NCI-H748 treated with DMSO at 0.1 percent for 48 hours (cell line): ENCODE measurements at regions not wholly inside any gene's neighbourhood (a gene's known extent, or its start where the extent isn't known, plus 50 kb on each side); places are given as distances from the start of the nearest gene placed in this dataset.
A peak's percentile ranks its signal among the peaks of the same experiment; 100 is the strongest.

Experiments used
- DNase-seq: peaks from one replicate; lab custom pipeline; 2025; lab: John Stamatoyannopoulos, UW

DNA sequence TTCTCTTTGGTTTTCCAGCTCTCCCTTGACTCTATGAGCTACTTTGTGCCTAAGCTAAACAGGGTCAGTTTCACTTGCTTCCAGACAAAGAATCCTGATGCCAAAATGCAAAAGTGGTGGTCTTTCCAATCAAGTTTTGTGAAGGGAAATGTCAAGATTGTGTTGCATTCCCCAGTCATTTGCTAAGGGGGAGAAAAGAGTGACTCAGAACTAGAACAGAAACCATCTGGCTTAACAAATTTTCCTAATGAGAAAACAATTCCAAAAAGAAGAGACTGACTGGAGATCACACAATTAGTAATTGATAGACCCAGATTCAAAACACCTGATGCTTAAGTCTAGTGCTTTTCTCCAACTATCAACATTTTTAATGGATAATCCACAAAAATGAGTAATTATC, 235.1 kb upstream of the DIO2 start:
- DNase-seq, result no peak

- no peak for DNase-seq
Measured at GRCh38 chr14:80445605-80446004, 234.3 kb upstream of the DIO2 start.

- DNase-seq, result no peak
Measured at GRCh38 chr14:80434574-80435321, 223.4 kb upstream of the DIO2 start.

GRCh38 chr14:80433811-80434210, 222.5 kb upstream of the DIO2 start:
- DNase-seq, result no peak

GRCh38 chr14:80428671-80429070, 217.4 kb upstream of the DIO2 start:
- no peak for DNase-seq

DNA sequence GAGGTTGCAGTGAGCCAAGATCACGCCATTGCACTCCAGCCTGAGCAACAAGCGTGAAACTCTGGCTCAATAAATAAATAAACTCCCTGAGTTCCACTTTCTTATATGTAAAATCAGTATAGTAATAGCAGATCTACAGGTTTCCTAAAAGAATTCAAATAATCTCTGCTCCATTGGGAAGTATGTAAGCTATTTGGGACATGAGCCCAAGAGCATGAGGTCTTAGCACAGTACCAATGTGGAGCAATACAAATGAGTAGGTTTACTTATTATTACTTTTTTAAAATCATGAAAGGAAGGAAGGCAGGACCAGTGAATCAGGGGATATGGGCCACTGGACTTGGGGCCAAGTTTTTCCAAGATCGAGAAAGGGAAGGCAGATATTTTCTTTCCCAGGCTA, 216.9 kb upstream of the DIO2 start:
- no peak for DNase-seq

- DNase-seq, result no peak
Measured at GRCh38 chr14:80427101-80427500, 215.8 kb upstream of the DIO2 start.

DNA sequence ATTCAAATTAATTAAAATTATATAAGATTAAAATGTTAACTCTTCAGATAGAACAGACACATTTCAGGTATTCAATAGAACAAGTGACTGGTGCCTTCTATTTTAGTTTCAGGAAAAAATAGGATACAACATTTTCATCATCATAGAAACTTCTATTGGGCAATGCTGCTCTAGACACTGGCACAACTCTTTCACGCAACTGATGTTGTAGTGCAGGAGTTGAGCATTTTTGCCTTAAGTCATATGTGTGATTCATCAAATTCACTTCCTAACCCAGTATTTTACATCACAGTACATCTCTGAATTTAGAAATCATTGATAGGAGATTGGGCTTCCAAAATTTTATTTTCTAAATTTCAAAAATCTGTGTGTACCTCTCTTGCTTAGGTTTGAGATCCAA, 215.4 kb upstream of the DIO2 start:
- DNase-seq, result no peak

DNA sequence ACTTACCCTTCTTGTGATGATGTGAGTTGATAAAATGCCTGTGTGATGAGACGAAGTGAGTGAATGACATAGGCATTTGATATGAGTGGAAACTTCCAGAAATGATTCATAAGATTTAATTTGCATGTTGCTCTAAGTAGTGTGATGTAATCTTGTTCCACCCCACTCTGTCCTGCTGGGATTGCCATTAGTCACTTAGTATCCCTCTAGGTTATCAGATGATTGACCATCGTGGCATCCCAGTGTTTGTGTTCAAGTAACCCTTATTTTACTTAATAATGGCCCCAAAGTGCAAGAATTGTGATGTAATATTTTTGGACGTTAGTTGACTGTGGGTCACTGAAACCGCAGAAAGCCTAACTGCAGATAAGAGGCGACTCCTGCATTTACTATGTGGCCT, 214.4 kb upstream of the DIO2 start:
- no peak for DNase-seq

GRCh38 chr14:80419769-80420168, 208.5 kb upstream of the DIO2 start:
- no peak for DNase-seq

- peak; percentile 9 for DNase-seq
Measured at GRCh38 chr14:80419345-80419744, 208.0 kb upstream of the DIO2 start.

- DNase-seq, result no peak
Measured at GRCh38 chr14:80415636-80416035, 204.3 kb upstream of the DIO2 start.

DNA sequence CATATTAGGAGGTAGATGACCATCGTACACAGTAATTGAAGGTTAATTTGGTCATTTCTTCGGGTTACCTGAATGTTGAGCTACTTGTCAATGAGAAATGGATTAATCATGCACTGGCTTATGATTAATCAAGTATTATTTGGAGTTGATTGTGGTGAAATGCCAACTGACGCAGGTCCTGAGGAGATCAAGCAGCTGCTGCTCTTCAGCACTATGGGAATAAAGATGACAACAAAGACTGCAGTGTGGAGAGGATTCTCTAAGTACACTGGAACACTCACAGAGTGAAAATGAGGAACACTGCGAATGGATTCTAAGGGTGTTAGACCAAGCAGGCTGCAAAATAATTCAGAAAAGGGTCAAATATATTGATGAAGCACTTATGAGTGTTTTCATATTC, 202.8 kb upstream of the DIO2 start:
- no peak for DNase-seq

GRCh38 chr14:80404413-80404812, 193.1 kb upstream of the DIO2 start:
- no peak for DNase-seq

- DNase-seq, result no peak
Measured at GRCh38 chr14:80403036-80403435, 191.7 kb upstream of the DIO2 start.

DNA sequence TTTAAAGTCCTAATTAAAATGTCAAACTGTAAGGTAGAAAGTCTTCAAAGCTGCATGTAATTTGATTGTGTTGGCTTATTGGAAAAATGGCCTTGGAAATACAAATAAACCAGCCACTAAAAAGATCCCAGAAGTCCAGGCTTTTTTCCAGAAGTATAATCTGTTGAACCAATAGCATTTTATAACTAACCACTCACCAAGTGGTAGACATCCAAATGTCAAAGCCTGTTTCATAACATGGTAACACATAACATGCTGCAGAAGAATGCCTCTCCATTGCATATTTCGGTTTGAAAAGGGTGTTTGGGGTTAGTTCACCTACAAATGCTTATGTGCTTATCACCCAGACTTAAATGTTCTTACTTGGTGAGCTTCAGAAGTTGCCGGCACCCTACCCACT, 183.7 kb upstream of the DIO2 start:
- DNase-seq, result no peak

GRCh38 chr14:80393766-80394165, 182.5 kb upstream of the DIO2 start:
- no peak for DNase-seq

DNA sequence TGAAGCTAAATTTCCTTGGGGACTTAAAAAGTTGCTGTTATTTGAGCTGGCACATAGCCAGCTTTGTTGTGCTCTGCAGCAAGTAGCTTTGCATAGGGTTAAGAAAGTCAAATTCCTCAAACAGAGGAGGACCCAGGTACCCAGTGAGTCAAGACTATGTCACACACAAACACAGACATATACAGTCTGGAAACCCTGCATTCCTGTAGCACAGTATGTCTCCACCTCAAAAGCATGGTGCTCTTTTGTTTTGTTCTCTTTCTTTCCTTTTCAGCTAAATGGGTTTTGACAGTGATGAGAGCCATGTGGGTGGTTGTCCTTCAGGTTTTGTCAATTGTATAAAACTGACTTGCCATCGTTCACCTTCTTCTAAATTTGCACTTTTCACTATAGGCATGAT, 179.6 kb upstream of the DIO2 start:
- DNase-seq, result no peak

GRCh38 chr14:80388980-80389711, 177.8 kb upstream of the DIO2 start:
- DNase-seq, result no peak

DNA sequence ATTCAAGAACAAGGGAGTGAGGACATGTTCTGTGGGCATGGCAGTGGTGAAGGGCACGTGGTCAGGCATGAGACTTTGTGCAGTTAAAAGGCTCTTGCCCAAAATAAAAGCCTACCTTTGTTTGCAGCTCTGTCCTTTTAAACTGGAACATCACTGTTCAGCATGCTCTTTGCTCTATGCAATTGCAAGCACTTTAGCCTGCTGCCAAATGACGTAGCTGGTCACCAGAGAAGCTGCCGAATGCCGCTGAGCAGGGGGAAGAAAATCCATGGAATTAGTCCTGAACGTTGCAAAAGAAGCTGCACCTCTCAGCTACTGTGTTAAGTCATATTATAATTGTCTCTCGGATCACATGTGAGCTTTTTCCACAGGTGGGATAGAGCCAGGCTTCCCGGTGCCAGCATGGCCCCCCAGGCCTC, 176.3 kb upstream of the DIO2 start:
- no peak for DNase-seq

GRCh38 chr14:80385336-80385735, 174.0 kb upstream of the DIO2 start:
- no peak for DNase-seq

- DNase-seq, result no peak
Measured at GRCh38 chr14:80383223-80383622, 171.9 kb upstream of the DIO2 start.

DNA sequence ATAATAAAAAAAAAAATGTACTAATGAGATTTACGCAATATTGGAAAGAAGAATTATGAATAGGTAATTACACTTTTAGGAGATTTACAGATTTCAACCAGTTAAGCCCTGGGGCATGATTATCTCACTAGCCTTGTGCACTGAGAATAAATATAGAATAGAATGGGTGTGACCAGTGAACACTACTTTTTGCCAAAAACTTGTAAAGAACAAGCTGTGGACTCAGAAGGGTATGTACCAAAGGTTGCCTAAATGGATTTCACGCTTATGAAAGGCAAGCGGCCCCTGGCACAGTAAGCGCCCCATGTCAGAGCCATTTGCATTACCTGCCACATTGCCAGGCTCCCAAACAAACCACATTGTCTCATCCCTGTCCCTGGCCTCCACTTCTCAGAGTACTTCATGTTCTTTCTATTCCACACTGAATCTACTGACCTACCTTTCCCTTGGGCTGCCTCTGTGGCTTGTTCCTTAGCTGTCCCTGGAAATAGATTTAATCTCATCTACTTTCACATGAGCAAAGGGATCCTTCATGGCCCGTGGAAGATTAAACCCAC, 170.6 kb upstream of the DIO2 start:
- DNase-seq, result no peak
